SK-N-SH (cell line): ENCODE measurements at regions not wholly inside any gene's neighbourhood (a gene's known extent, or its start where the extent isn't known, plus 50 kb on each side); places are given as distances from the start of the nearest gene placed in this dataset.

Experiments
- CTCF ChIP-seq: fragments of 200-600 bp; sonication (generic); IDR thresholded peaks from 2 replicates; pipeline ENCODE4 v1.6.1; 2017; ENCODE audit warnings: antibody characterized with exemption, mild to moderate bottlenecking, moderate library complexity
- GABPA ChIP-seq: IDR thresholded peaks from 2 replicates; pipeline ENCODE4 v1.4.0; 2012; ENCODE audit warnings: low read depth, mild to moderate bottlenecking
- GATA2 ChIP-seq: sonication (generic); formaldehyde crosslinking; IDR thresholded peaks from 2 replicates; pipeline ENCODE4 v1.5.0; 2020; ENCODE audit warnings: mild to moderate bottlenecking, missing genetic modification reagents
- NFIC ChIP-seq: IDR thresholded peaks from 2 replicates; pipeline ENCODE4 v1.4.0; 2012; ENCODE audit warnings: borderline replicate concordance
- POLR2AphosphoS5 ChIP-seq: IDR thresholded peaks from 2 replicates; pipeline ENCODE4 v1.6.1; 2012; ENCODE audit warnings: low read depth, low read length
- RAD21 ChIP-seq: IDR thresholded peaks from 2 replicates; pipeline ENCODE4 v1.6.1; 2012; ENCODE audit warnings: mild to moderate bottlenecking, low read length
- RCOR1 ChIP-seq: fragments of 150-350 bp; IDR thresholded peaks from 2 replicates; pipeline ENCODE4 v1.6.1; 2017; ENCODE audit warnings: antibody characterized with exemption, low read length
- TEAD4 ChIP-seq: IDR thresholded peaks from 2 replicates; pipeline ENCODE4 v1.4.0; 2012; ENCODE audit warnings: mild to moderate bottlenecking, borderline replicate concordance; ENCODE audit not compliant: insufficient read depth
- TF ChIP-seq, protein P1 (sequence below): fragments of 150-350 bp; IDR thresholded peaks from 2 replicates; pipeline ENCODE4 v1.6.1; 2017; ENCODE audit warnings: antibody characterized with exemption, low read length, low read depth, borderline replicate concordance

GRCh38 chr4:128703948-128704347, 105.6 kb upstream of the JADE1 start:
- TF ChIP-seq CTCF (no peak), POLR2AphosphoS5 (no peak), RAD21 (no peak), RCOR1 (no peak), NFIC (no peak), TEAD4 (no peak), GATA2 (CRISPR knock-in tag) (no peak), GABPA (no peak)
- TF ChIP-seq, protein P1, sequence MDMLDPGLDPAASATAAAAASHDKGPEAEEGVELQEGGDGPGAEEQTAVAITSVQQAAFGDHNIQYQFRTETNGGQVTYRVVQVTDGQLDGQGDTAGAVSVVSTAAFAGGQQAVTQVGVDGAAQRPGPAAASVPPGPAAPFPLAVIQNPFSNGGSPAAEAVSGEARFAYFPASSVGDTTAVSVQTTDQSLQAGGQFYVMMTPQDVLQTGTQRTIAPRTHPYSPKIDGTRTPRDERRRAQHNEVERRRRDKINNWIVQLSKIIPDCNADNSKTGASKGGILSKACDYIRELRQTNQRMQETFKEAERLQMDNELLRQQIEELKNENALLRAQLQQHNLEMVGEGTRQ, result no peak
